ENCODE measurements at regions not wholly inside any gene's neighbourhood (a gene's known extent, or its start where the extent isn't known, plus 50 kb on each side); places are given as distances from the start of the nearest gene placed in this dataset.

DNA sequence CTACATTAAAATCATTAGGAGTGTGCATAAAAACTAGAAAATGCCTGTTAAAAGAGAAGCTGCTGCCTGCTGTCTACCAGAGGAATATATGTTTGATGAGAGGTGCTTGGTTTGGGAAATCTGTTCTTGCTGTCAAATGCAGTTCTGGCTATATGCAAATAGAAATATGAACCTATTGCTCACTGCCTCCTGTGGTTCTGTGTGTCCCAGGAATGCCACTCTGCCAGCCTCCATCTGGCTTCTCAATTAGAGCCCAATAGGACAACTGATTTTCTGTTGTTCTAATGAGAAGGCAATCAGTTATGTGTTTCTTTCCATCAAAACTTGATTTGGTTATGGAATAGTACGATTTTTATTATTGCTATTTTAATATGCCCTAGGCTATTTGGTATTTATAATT, 759.7 kb downstream of the HDGFL1 start:
- no peak for DNase-seq (ENCODE audit: low read depth)
- TF ChIP-seq, protein P1, sequence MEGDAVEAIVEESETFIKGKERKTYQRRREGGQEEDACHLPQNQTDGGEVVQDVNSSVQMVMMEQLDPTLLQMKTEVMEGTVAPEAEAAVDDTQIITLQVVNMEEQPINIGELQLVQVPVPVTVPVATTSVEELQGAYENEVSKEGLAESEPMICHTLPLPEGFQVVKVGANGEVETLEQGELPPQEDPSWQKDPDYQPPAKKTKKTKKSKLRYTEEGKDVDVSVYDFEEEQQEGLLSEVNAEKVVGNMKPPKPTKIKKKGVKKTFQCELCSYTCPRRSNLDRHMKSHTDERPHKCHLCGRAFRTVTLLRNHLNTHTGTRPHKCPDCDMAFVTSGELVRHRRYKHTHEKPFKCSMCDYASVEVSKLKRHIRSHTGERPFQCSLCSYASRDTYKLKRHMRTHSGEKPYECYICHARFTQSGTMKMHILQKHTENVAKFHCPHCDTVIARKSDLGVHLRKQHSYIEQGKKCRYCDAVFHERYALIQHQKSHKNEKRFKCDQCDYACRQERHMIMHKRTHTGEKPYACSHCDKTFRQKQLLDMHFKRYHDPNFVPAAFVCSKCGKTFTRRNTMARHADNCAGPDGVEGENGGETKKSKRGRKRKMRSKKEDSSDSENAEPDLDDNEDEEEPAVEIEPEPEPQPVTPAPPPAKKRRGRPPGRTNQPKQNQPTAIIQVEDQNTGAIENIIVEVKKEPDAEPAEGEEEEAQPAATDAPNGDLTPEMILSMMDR (IDR thresholded peaks at IDR 0.05; ENCODE audit: insufficient read depth, low read depth, low read length) = no peak
- H3K4me3 ChIP-seq (ENCODE audit: low read depth, low read length) = no peak overlapping the region

DNA sequence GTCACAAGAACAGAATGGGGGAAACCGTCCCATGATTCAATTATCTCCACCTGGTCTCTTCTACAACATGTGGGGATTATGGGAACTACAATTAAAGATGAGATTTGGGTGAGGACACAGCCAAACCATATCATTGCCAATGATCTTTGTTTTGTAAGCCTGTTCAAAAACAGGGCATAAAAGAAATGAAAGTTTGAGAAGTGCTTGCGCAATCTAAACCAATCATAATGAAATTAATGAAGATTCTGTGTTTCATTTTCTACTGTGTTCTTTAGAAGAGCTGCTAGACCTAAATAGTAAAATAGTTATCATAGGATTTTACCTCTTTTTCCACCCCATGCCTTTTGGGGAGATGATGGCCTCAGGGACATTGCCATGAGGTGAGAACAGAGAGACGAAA, 761.3 kb downstream of the HDGFL1 start:
- TF ChIP-seq, protein P1 (IDR thresholded peaks at IDR 0.05; ENCODE audit: insufficient read depth, low read depth, low read length) = no peak
- no peak for DNase-seq (ENCODE audit: low read depth)
- no peak overlapping the region for H3K4me3 ChIP-seq (ENCODE audit: low read depth, low read length)

DNA sequence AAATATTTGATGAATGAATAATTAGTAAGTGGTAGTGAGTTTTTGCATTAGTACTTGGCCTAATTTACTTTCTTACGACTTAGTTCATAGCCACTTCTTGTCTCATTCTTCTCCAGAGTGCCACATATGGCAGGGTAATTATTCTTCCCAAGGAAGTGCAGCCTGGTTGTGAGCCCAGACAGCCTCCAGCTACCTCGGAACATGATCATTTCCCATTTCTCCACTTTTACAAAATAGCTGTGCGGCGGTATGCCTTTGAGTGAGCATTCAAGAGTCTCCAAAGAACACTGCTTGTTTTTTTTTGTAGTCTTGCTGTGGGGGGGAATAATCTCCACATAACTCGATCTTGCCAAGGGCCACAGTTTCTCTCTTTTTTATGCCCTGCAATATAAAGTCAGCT, 765.0 kb downstream of the HDGFL1 start:
- no peak for DNase-seq (ENCODE audit: low read depth)
- no peak overlapping the region for H3K4me3 ChIP-seq (ENCODE audit: low read depth, low read length)
- TF ChIP-seq, protein P1 (IDR thresholded peaks at IDR 0.05; ENCODE audit: insufficient read depth, low read depth, low read length) = no peak

DNA sequence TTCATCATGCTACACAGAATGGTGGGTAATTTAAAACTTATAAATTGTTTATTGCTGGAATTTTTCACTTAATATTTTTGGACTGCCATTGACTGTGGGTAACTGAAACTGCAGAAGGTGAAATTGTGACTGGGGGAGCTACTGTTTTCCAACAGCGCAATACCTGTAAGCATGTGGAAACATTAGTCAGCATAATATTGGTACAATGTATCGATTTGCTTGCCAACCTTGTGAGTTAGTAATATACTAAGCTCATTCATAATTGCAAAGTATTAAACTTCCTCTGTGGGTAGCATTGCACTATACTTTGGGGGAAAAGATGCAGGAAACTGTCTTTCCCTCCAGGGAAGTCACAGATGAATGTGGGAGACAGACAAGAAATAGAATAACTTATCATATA, 766.5 kb downstream of the HDGFL1 start:
- no peak for DNase-seq (ENCODE audit: low read depth)
- TF ChIP-seq, protein P1 (IDR thresholded peaks at IDR 0.05; ENCODE audit: insufficient read depth, low read depth, low read length) = no peak
- H3K4me3 ChIP-seq (ENCODE audit: low read depth, low read length) = no peak overlapping the region

DNA sequence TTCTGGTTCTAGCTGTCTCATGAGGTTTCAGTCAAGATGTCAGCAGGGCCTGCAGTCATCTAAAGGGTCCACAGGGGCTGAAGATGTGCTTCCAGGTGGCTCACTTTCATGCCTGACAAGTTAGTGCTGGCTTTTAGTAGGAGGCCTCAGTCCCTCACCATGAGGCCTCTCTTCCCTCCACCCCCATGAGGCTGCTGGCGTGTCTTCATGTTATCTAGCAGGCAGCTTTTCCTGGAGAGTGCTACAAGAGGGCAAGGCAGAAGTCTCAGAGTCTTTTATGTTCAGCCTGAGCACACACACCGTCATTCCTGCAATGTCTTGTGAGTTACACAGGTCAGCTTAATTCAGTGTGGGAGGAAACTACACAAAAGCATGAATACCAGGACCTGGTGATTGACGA, 769.9 kb downstream of the HDGFL1 start:
- TF ChIP-seq, protein P1 (IDR thresholded peaks at IDR 0.05; ENCODE audit: insufficient read depth, low read depth, low read length) = no peak
- no peak overlapping the region for H3K4me3 ChIP-seq (ENCODE audit: low read depth, low read length)
- no peak for DNase-seq (ENCODE audit: low read depth)

DNA sequence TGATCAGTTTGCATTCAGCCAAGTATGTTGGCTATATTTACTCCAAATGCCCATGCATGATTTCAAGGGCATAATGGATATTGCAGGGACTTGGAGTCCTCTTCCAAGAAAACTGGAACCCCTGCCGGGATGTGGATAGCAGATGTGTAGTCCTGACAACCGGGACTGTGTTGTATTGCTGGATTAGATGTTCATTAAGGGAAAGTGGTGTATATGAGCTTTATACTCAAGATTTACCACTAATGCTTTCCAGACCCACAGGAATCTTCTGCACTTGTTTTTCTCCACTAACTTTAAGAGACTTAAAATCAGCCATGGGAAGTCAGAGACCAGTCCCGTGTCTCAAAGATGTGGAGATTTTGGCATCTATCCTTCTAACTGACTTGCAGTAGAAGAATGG, 770.9 kb downstream of the HDGFL1 start:
- DNase-seq (ENCODE audit: low read depth) = no peak
- TF ChIP-seq, protein P1 (IDR thresholded peaks at IDR 0.05; ENCODE audit: insufficient read depth, low read depth, low read length) = no peak
- no peak overlapping the region for H3K4me3 ChIP-seq (ENCODE audit: low read depth, low read length)

DNA sequence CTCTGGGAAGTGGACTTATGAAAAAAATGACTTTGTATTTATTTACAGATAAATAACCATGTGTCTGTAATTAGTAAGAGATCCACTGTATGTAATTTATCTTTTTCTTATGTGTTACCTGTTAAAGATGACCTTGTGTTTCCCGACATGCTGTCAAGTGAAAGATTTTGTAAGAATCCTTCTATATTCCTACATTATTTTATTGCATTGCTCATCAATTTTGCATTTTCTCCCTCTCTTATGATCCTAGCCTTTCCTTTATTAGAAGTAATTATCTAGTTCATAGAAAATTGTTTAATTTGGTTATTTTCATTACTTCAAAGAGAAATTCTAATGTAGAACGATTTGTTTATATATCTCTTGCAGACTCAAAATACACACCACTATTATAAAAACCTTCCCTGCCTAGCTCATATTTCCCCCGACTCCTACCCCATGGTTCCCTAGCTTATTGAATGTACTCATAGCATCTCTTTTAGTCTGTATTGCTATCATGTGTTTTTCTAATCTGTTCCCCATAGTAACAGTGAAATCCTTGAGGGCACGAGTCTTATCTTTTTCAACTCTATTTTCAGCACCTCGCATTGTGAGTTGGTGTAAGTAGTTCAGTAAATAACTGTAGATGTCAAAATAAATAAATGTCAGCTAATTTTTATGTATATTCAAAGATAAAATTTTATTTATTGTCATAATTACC, 774.4 kb downstream of the HDGFL1 start:
- H3K4me3 ChIP-seq (ENCODE audit: low read depth, low read length) = no peak overlapping the region
- TF ChIP-seq, protein P1 (IDR thresholded peaks at IDR 0.05; ENCODE audit: insufficient read depth, low read depth, low read length) = no peak
- no peak for DNase-seq (ENCODE audit: low read depth)

Data from fibroblast of villous mesenchyme (primary cell).